Fibroblast of villous mesenchyme (primary cell): ENCODE measurements at regions not wholly inside any gene's neighbourhood (a gene's known extent, or its start where the extent isn't known, plus 50 kb on each side); places are given as distances from the start of the nearest gene placed in this dataset.

Experiments used
- DNase-seq: peaks from one replicate; pipeline ENCODE4 v3.0.0-alpha.2; 2010; ENCODE audit warnings: low read depth
- H3K4me3 ChIP-seq: 2 replicates; pipeline ENCODE4 v1.5.1; 2011; ENCODE audit warnings: low read depth, mild to moderate bottlenecking, low read length
- CTCF ChIP-seq: IDR thresholded peaks from 2 replicates; pipeline ENCODE4 v1.5.1; 2012; ENCODE audit warnings: low read depth, mild to moderate bottlenecking, low read length; ENCODE audit not compliant: insufficient read depth

- no peak overlapping the region for H3K4me3 ChIP-seq
- TF ChIP-seq CTCF: no peak
- DNase-seq: no peak
Observed at GRCh38 chr4:171524903-171525302, 288.3 kb upstream of the GALNTL6 start.

GRCh38 chr4:171521726-171522125, 291.5 kb upstream of the GALNTL6 start:
- no peak overlapping the region for H3K4me3 ChIP-seq
- DNase-seq: no peak
- no peak for TF ChIP-seq CTCF

GRCh38 chr4:171519457-171519856, 293.7 kb upstream of the GALNTL6 start:
- no peak for DNase-seq
- no peak overlapping the region for H3K4me3 ChIP-seq
- no peak for TF ChIP-seq CTCF

GRCh38 chr4:171517883-171518282, 295.3 kb upstream of the GALNTL6 start:
- no peak for TF ChIP-seq CTCF
- no peak overlapping the region for H3K4me3 ChIP-seq
- no peak for DNase-seq

GRCh38 chr4:171516694-171517093, 296.5 kb upstream of the GALNTL6 start:
- no peak for DNase-seq
- H3K4me3 ChIP-seq: no peak overlapping the region
- TF ChIP-seq CTCF: no peak

GRCh38 chr4:171484681-171485080, 328.5 kb upstream of the GALNTL6 start:
- DNase-seq: no peak
- H3K4me3 ChIP-seq: no peak overlapping the region

More at GRCh38 chr4:171484681-171485080, 328.5 kb upstream of the GALNTL6 start:
- no peak for TF ChIP-seq CTCF
